ENCODE measurements at regions not wholly inside any gene's neighbourhood (a gene's known extent, or its start where the extent isn't known, plus 50 kb on each side); places are given as distances from the start of the nearest gene placed in this dataset.

GRCh38 chr9:20138841-20139240 lies 350.0 kb upstream of the SLC24A2 start:
- no peak for ATAC-seq
- DNase-seq, result no peak
- intact Hi-C loops (cut with DNase I), result no loop called here

DNA sequence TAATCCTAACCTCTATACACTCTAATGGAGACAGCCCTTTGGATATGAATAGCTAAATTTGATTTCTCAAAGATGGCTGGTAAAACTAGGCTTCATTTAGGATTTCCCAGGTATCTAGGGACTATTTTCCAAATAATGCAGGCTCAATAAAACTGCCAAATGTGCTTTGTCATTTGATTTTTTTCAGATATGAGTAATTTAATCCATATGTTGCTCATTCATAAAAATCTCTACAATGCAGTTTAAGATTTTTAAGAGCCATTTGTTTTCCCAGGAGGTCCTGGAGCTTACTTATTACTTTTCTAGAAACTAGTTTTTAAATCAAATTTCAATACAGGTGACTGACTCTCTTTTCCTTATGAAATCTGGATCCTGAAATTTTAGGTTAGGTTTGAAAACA lies 349.3 kb upstream of the SLC24A2 start:
- intact Hi-C loops (cut with DNase I), result no loop called here
- ATAC-seq, result no peak
- no peak for DNase-seq

- ATAC-seq (no peak), DNase-seq (no peak)
- intact Hi-C loops (cut with DNase I), result no loop called here
Observed at GRCh38 chr9:20137425-20137824, 348.6 kb upstream of the SLC24A2 start.

GRCh38 chr9:20135119-20135697 lies 346.4 kb upstream of the SLC24A2 start:
- intact Hi-C loops (cut with DNase I), result no loop called here
- ATAC-seq, result no peak

GRCh38 chr9:20125727-20126126 lies 336.9 kb upstream of the SLC24A2 start:
- ATAC-seq, result no peak
- no peak for DNase-seq
- intact Hi-C loops (cut with DNase I), result no loop called here

More at GRCh38 chr9:20135119-20135697, 346.4 kb upstream of the SLC24A2 start:
- DNase-seq, result no peak

GRCh38 chr9:20119566-20119965 lies 330.7 kb upstream of the SLC24A2 start:
- DNase-seq (no peak), ATAC-seq (no peak)
- intact Hi-C loops (cut with DNase I), result no loop called here

- intact Hi-C loops (cut with DNase I), result no loop called here
- ATAC-seq, result no peak
Observed at GRCh38 chr9:20117986-20118385, 329.1 kb upstream of the SLC24A2 start.

GRCh38 chr9:20117482-20117881 lies 328.6 kb upstream of the SLC24A2 start:
- no peak for ATAC-seq
- intact Hi-C loops (cut with DNase I), result no loop called here
- DNase-seq, result no peak

More at GRCh38 chr9:20117986-20118385, 329.1 kb upstream of the SLC24A2 start:
- DNase-seq, result no peak

DNA sequence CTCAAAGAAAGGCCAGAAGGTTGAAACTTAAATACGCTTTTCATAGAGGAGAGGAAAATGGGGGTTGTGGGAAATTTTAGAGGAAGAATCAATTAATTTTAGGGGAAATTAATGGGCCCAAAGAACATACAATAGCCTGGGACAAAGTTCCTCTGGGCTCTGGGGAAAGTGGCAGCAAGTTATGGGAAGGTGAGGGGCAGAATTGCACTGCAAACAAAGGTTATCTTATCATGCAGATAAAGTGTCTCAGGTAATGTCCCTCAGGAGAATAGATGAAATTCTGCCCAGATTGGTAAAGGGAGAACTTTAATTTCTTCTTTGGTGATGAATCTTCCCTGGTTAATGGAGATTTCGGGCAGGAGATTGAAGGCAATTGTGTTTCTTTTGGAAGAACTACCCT lies 326.1 kb upstream of the SLC24A2 start:
- intact Hi-C loops (cut with DNase I), result no loop called here
- no peak for ATAC-seq
- no peak for DNase-seq

DNA sequence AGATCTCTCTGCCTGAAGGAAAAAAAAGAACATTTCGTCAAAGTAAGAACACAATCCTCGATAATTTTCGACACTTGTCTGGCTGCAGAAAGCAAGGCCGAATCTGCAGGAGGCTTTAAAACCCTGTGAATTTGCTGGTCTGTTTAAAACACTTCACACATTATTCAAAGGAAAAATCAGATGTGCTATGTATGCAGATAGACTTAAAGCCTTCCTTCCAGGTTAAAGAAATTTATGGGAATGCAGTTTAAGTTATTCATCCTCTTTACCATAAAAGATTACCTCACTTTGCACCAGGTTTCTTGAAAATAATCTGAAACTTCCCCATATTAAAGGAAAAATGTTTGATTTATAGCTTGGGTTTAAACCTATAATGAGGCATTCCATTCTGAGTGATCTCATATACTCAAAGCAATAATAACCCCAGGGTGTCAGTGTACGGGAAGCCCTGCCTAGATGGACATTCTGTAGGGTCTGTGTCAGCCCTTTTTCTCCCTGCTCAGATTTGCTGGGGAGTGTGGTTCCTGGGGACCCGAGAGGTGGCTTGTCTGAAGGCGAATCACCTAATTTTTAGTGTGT lies 323.5 kb upstream of the SLC24A2 start:
- DNase-seq, result no peak
- intact Hi-C loops (cut with DNase I), result no loop called here
- no peak for ATAC-seq

DNA sequence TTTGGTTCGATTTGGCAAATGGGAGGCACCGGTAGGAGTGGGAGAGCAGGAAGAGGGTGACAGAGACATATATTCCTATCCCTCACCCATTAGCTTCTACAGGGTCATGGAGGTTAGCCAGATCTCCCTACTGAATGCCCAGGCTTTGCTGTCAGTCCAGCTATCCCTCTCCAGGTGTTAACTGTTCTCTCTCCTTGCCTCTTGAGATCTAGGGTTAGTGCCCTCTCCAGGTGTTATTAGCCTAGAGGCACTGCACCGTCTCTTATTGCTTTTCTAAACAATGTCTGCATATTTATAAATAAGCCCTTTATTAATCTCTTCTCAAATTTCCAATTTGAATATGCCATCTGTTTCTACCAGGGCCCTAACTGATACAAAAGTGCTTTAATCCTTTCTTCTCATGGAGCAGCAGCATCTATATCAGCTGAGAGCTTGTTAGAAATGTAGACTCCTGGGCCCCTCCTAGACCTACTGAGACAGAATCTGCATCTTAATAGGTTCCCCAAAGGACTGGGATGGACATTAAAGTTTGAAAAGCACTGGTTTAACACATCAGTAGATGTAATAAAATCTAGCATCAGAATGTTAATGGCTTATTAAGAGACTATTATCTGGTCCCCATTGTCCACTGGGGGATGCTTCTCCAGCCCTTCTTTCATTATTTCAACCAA lies 322.5 kb upstream of the SLC24A2 start:
- DNase-seq (no peak), ATAC-seq (no peak)
- intact Hi-C loops (cut with DNase I), result no loop called here

DNA sequence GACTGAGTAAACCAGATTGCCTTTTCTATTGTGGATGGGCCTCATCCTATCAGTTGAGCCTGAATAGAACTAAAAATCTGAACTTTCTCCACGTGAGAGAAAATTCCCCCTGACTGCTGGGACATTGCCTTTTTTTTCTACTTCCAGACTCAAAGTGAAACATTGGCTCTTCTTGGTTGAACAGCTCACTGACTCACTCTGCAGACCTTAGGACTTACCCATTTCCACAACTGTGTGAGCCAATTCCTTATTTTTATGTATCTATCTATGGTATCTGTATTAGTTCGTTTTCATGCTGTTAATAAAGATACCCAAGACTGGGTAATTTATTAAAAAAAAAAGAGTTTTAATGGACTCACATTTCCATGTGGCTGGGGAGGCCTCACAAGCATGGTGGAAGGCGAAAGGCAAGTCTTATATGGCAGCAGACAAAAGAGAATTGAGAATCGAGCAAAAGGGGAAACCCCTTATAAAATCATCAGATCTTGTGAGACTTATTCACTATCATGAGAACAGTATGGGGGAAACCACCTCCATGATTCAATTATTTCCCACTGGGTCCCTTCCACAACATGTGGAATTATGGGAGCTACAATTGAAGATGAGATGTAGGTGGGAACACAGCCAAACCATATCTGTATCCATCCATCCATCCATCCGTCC lies 306.7 kb upstream of the SLC24A2 start:
- ATAC-seq, result no peak
- DNase-seq, result no peak
- intact Hi-C loops (cut with DNase I), result no loop called here

GRCh38 chr9:20092561-20092960 lies 303.7 kb upstream of the SLC24A2 start:
- intact Hi-C loops (cut with DNase I), result no loop called here
- ATAC-seq (no peak), DNase-seq (no peak)

DNA sequence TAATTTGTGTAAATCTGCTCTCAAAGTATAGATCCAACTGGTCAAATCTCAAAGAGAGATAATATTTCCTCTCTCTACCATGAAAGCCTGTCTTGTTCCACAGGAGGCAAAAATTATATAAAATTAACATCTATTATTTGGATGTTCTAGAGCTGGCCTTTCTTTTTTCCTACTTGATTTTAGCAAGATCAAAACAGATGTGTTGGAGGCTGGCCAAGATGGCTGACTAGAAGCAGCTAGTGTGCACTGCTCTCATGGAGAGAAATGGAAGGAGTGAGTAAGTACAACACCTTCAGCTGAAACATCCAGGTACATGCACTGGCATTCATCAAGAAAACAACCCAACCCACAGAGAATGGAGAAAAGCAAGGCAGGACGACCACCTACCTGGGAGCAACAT lies 298.6 kb upstream of the SLC24A2 start:
- no peak for DNase-seq
- intact Hi-C loops (cut with DNase I), result no loop called here
- no peak for ATAC-seq

- no peak for DNase-seq
- ATAC-seq, result no peak
Observed at GRCh38 chr9:20085842-20086241, 297.0 kb upstream of the SLC24A2 start.

GRCh38 chr9:20084125-20084524 lies 295.3 kb upstream of the SLC24A2 start:
- ATAC-seq, result no peak
- intact Hi-C loops (cut with DNase I), result no loop called here
- no peak for DNase-seq

More at GRCh38 chr9:20085842-20086241, 297.0 kb upstream of the SLC24A2 start:
- intact Hi-C loops (cut with DNase I), result no loop called here

DNA sequence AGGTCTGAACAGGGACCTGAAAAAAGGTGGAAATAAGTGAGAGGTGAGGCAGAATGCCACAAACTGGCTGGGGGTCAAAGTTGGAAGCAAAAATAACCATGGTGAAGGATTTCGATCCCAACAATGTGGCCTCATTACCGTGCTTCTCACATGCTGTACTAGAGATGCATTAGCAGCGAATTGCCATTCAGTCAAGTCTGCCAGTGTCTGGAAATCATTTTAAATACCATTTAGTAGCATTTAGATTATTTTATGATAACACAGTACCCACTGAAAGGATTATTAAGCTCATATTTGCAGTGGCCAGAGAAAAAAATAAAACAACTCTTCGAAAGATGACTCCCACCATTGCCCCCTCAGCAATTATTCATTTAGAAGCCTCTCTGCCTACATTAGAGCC lies 294.6 kb upstream of the SLC24A2 start:
- intact Hi-C loops (cut with DNase I), result no loop called here
- ATAC-seq, result no peak

DNA sequence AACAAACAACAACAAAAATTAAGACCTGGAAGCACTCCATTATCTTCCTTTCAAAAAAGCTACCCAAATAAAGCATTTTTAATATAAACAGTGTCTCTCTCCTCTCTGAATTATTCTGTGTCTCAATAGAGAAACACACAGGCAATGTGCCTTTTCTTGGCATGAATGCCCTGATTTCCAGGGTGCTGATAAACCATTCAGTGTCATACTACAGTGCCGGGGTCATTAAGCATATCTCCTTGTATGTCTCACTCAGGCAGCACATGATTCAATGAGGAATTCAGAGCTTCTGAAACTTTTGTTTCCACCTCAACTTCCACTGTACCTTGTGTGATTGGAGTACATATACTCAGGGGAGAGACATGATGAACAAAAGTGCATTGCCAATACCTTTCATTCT lies 294.0 kb upstream of the SLC24A2 start:
- no peak for ATAC-seq
- intact Hi-C loops (cut with DNase I), result no loop called here
- no peak for DNase-seq

More for the DNA sequence above, 294.6 kb upstream of the SLC24A2 start:
- no peak for DNase-seq

- intact Hi-C loops (cut with DNase I), result no loop called here
- DNase-seq, result no peak
Observed at GRCh38 chr9:20082406-20082805, 293.6 kb upstream of the SLC24A2 start.

GRCh38 chr9:20078246-20078645 lies 289.4 kb upstream of the SLC24A2 start:
- no peak for ATAC-seq
- intact Hi-C loops (cut with DNase I), result no loop called here
- DNase-seq, result no peak

More at GRCh38 chr9:20082406-20082805, 293.6 kb upstream of the SLC24A2 start:
- no peak for ATAC-seq

Measured in left cardiac atrium (tissue), 4 donors.